ENCODE measurements at regions not wholly inside any gene's neighbourhood (a gene's known extent, or its start where the extent isn't known, plus 50 kb on each side); places are given as distances from the start of the nearest gene placed in this dataset.

DNA sequence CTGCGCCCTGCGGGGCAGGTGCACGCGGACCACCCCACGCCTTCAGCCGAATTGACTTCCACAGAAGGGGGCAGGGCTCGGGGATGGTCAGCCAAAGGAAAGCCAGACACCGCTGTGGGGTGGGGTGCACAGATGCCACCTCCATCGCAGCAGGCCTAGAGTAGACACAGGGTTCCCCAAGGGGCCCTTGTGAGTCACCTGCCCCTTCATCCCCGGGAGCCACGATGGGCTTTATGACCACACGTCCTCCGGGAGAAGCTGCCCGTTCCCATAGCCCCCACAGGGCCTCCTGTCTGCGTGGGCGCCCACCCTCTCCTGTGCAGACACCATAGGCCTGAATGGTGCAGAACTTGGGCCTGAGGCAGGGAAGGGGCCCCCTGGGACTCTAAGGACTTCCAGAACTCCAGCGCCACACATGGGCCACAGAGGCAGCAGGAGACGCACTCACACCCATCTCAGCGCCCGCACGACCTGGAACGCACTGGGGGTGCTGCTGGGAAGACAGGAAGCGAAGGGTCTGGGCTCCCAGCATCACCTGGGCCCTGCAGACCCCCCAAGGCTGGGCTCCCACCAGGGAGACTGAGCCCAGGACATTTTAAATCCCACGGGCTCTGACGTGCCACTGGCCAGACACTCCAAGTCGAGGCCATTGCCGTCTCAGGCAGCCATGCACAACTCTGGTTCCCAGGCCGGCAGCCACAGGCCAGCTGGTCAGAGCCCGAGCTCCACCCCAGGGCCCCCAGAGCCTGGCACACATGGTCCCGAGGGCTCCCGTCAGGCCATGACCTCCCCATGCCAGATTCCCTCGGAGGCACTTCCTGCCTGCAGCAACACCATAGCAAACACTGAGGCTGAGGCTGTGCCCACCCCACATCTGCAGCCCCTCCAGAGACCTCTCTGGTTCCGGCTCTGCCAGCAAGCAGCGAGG, 134.2 kb downstream of the DLL1 start:
- H4K20me1 ChIP-seq (ENCODE audit: insufficient read depth), result no peaks in the 10 kb centered on the region
- H2AFZ ChIP-seq (ENCODE audit: low read depth), result no peak overlapping the region
- no peaks in the 10 kb centered on the region for H3F3A ChIP-seq (replicated peaks; ENCODE audit: insufficient read depth)
- no peaks in the 10 kb centered on the region for H3K9me3 ChIP-seq
- no peak overlapping the region for H3K4me2 ChIP-seq
- H3K27me3 ChIP-seq (ENCODE audit: insufficient read depth), result no peaks in the 10 kb centered on the region
- H3K79me2 ChIP-seq (ENCODE audit: insufficient read depth), result no peaks in the 10 kb centered on the region
- no peaks in the 10 kb centered on the region for H3K9me2 ChIP-seq
- no peak overlapping the region for H3K4me3 ChIP-seq (ENCODE audit: low read depth in 2 of 2, low read length in 1 of 2)
- 63% methylated on average over 12 of the region's 34 CpGs for WGBS (ENCODE audit: low lambda C conversion rate)
- ChIA-PET CTCF (no interaction called here), POLR2A (no interaction called here)
- H3K9ac ChIP-seq, result no peak overlapping the region
- no peaks in the 10 kb centered on the region for H3K36me3 ChIP-seq (replicated peaks in 1 of 2; ENCODE audit: control insufficient read depth in 1 of 2, insufficient read depth in 2 of 2, low read length in 1 of 2)
- peaks cover 0 to 4% of the 10 kb centered on the region in 2 experiments; a peak in 1 of 4 replicates for H3K4me1 ChIP-seq (ENCODE audit: control insufficient read depth in 1 of 2, insufficient read depth in 2 of 2, low read depth in 1 of 2, low read length in 1 of 2)
- TF ChIP-seq, protein P1, sequence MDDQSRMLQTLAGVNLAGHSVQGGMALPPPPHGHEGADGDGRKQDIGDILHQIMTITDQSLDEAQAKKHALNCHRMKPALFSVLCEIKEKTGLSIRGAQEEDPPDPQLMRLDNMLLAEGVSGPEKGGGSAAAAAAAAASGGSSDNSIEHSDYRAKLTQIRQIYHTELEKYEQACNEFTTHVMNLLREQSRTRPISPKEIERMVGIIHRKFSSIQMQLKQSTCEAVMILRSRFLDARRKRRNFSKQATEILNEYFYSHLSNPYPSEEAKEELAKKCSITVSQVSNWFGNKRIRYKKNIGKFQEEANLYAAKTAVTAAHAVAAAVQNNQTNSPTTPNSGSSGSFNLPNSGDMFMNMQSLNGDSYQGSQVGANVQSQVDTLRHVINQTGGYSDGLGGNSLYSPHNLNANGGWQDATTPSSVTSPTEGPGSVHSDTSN (IDR thresholded peaks at IDR 0.05), result no peak
- TF ChIP-seq TCF12 (IDR thresholded peaks at IDR 0.05) (no peak), FOXJ3 (CRISPR knock-in tag; IDR thresholded peaks at IDR 0.05) (no peak), USF1 (IDR thresholded peaks at IDR 0.05; ENCODE audit: borderline replicate concordance, low read depth) (no peak), YY1 (IDR thresholded peaks at IDR 0.05; ENCODE audit: low read depth) (no peak), EZH2phosphoT487 (IDR thresholded peaks at IDR 0.05; ENCODE audit: borderline replicate concordance, low read depth) (no peak), POLR2AphosphoS5 (IDR thresholded peaks at IDR 0.05; ENCODE audit: low read depth, low read length) (no peak), FOSL2 (IDR thresholded peaks at IDR 0.05; ENCODE audit: borderline replicate concordance, low read depth) (no peak), SIN3A (IDR thresholded peaks at IDR 0.05; ENCODE audit: borderline replicate concordance, low read depth, low read length) (no peak), RFX5 (IDR thresholded peaks at IDR 0.05; ENCODE audit: low read length) (no peak), GABPA (IDR thresholded peaks at IDR 0.05; ENCODE audit: low read depth) (no peak), RXRA (IDR thresholded peaks at IDR 0.05; ENCODE audit: borderline replicate concordance, low read depth) (no peak), TAF1 (IDR thresholded peaks at IDR 0.05; ENCODE audit: borderline replicate concordance, low read depth, low read length) (no peak), ELF1 (IDR thresholded peaks at IDR 0.05) (no peak), JUND (IDR thresholded peaks at IDR 0.05) (no peak)
- TF ChIP-seq, protein P2, sequence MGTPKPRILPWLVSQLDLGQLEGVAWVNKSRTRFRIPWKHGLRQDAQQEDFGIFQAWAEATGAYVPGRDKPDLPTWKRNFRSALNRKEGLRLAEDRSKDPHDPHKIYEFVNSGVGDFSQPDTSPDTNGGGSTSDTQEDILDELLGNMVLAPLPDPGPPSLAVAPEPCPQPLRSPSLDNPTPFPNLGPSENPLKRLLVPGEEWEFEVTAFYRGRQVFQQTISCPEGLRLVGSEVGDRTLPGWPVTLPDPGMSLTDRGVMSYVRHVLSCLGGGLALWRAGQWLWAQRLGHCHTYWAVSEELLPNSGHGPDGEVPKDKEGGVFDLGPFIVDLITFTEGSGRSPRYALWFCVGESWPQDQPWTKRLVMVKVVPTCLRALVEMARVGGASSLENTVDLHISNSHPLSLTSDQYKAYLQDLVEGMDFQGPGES (IDR thresholded peaks at IDR 0.05; ENCODE audit: low read depth, low read length), result no peak
- TF ChIP-seq, protein P3, sequence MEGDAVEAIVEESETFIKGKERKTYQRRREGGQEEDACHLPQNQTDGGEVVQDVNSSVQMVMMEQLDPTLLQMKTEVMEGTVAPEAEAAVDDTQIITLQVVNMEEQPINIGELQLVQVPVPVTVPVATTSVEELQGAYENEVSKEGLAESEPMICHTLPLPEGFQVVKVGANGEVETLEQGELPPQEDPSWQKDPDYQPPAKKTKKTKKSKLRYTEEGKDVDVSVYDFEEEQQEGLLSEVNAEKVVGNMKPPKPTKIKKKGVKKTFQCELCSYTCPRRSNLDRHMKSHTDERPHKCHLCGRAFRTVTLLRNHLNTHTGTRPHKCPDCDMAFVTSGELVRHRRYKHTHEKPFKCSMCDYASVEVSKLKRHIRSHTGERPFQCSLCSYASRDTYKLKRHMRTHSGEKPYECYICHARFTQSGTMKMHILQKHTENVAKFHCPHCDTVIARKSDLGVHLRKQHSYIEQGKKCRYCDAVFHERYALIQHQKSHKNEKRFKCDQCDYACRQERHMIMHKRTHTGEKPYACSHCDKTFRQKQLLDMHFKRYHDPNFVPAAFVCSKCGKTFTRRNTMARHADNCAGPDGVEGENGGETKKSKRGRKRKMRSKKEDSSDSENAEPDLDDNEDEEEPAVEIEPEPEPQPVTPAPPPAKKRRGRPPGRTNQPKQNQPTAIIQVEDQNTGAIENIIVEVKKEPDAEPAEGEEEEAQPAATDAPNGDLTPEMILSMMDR (IDR thresholded peaks at IDR 0.05), result no peak
- TF ChIP-seq, protein P4, sequence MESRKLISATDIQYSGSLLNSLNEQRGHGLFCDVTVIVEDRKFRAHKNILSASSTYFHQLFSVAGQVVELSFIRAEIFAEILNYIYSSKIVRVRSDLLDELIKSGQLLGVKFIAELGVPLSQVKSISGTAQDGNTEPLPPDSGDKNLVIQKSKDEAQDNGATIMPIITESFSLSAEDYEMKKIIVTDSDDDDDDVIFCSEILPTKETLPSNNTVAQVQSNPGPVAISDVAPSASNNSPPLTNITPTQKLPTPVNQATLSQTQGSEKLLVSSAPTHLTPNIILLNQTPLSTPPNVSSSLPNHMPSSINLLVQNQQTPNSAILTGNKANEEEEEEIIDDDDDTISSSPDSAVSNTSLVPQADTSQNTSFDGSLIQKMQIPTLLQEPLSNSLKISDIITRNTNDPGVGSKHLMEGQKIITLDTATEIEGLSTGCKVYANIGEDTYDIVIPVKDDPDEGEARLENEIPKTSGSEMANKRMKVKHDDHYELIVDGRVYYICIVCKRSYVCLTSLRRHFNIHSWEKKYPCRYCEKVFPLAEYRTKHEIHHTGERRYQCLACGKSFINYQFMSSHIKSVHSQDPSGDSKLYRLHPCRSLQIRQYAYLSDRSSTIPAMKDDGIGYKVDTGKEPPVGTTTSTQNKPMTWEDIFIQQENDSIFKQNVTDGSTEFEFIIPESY (IDR thresholded peaks at IDR 0.05; ENCODE audit: borderline replicate concordance, low read depth), result no peak
- TF ChIP-seq, protein P5, sequence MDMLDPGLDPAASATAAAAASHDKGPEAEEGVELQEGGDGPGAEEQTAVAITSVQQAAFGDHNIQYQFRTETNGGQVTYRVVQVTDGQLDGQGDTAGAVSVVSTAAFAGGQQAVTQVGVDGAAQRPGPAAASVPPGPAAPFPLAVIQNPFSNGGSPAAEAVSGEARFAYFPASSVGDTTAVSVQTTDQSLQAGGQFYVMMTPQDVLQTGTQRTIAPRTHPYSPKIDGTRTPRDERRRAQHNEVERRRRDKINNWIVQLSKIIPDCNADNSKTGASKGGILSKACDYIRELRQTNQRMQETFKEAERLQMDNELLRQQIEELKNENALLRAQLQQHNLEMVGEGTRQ (IDR thresholded peaks at IDR 0.05; ENCODE audit: borderline replicate concordance, low read depth, low read length), result no peak
- DNase-seq, result no peak
- no peak overlapping the region for H3K27ac ChIP-seq (ENCODE audit: low read depth in 2 of 2, low read length in 1 of 2)

Measured in SK-N-SH (cell line).